Panc1 (cell line): ENCODE measurements at regions not wholly inside any gene's neighbourhood (a gene's known extent, or its start where the extent isn't known, plus 50 kb on each side); places are given as distances from the start of the nearest gene placed in this dataset.

Experiments
- ATAC-seq: fragments of 200-7000 bp; cut with Tn5 transposase; 2 replicates; pipeline ENCODE4 v1.9.1; 2020; ENCODE audit warnings: mild to moderate bottlenecking, moderate library complexity
- BruUV-seq: library from RNA; stranded (reverse); fragments of 400-500 nt; replicated peaks from 2 replicates; lab custom pipeline; 2021; lab: Mats Ljungman, UMichigan
- CTCF ChIA-PET: fragments of 300-600 bp; sonication (Branson Sonifier 250); formaldehyde crosslinking; loops from one replicate; lab custom pipeline; 2022; ENCODE audit warnings: antibody characterized with exemption; lab: Charles Lee
- POLR2A ChIA-PET: fragments of 300-600 bp; sonication (Branson Sonifier 250); formaldehyde crosslinking; loops from one replicate; lab custom pipeline; 2022; ENCODE audit warnings: antibody characterized with exemption; lab: Charles Lee
- DNase-seq: peaks from one replicate; pipeline ENCODE4 v3.0.0-alpha.2; 2010; ENCODE audit warnings: low read depth, low spot score
- H3K27ac ChIP-seq: 2 replicates; pipeline ENCODE4 v1.5.1; 2011; ENCODE audit warnings: mild to moderate bottlenecking, low read length, inconsistent platforms
- H3K27me3 ChIP-seq: fragments of 200-500 bp; sonication (Bioruptor generic); 2 replicates; pipeline ENCODE4 v1.6.0; 2014; ENCODE audit warnings: low read length, inconsistent platforms; ENCODE audit not compliant: control insufficient read depth, insufficient read depth
- H3K36me3 ChIP-seq: fragments of 200-500 bp; sonication (Bioruptor generic); 2 replicates; pipeline ENCODE4 v1.5.1; 2014; ENCODE audit warnings: inconsistent platforms, mild to moderate bottlenecking, low read length, moderate library complexity; ENCODE audit not compliant: control insufficient read depth, insufficient read depth
- H3K4me1 ChIP-seq: 2 replicates; pipeline ENCODE4 v1.5.1; 2011; ENCODE audit warnings: inconsistent platforms, mild to moderate bottlenecking, low read length, moderate library complexity; ENCODE audit not compliant: control insufficient read depth, insufficient read depth
- H3K4me3 ChIP-seq, 2 experiments: 2 replicates each; pipeline ENCODE4 v1.5.1; 2011 to 2012; ENCODE audit warnings: low read depth in 2 of 2, low read length in 2 of 2, mild to moderate bottlenecking in 2 of 2, inconsistent platforms in 1 of 2, moderate library complexity in 1 of 2
- H3K9me3 ChIP-seq: fragments of 200-500 bp; sonication (Bioruptor generic); 2 replicates; pipeline ENCODE4 v1.5.1; 2014; ENCODE audit warnings: low read depth, mild to moderate bottlenecking, inconsistent platforms, low read length, moderate library complexity; ENCODE audit not compliant: control insufficient read depth, insufficient read depth
- POLR2AphosphoS5 ChIP-seq: IDR thresholded peaks from 2 replicates; pipeline ENCODE4 v1.6.1; 2012; ENCODE audit warnings: mild to moderate bottlenecking, low read depth, low read length, moderate library complexity
- SIN3A ChIP-seq: IDR thresholded peaks from 2 replicates; pipeline ENCODE4 v1.6.1; 2012; ENCODE audit warnings: low read depth, mild to moderate bottlenecking, low read length, moderate library complexity, borderline replicate concordance; ENCODE audit not compliant: insufficient read depth
- TCF7L2 ChIP-seq: IDR thresholded peaks from 2 replicates; pipeline ENCODE4 v1.6.1; 2011; ENCODE audit warnings: mild to moderate bottlenecking, low read depth, low read length, inconsistent platforms
- in situ Hi-C: cut with HindIII; loops from 2 replicates; pipeline ENCODE4 v1.10.0; 2016; ENCODE audit warnings: low sequenced_read_pairs, low pct_unique_long_range_greater_than_20kb
- intact Hi-C: fragments of 100-400 bp; cut with micrococcal nuclease; formaldehyde crosslinking; loops from one replicate; pipeline ENCODE4 v1.10.0; 2022; ENCODE audit not compliant: unreplicated experiment
- TF ChIP-seq, protein P1 (sequence below): fragments of 450-650 bp; IDR thresholded peaks from 2 replicates; pipeline ENCODE4 v1.5.1; 2017; ENCODE audit warnings: mild to moderate bottlenecking
- TF ChIP-seq, protein P2 (sequence below), 2 experiments: IDR thresholded peaks; 2 replicates each; pipeline ENCODE4 v1.6.1; 2011 to 2012; ENCODE audit warnings: low read depth in 2 of 2, control low read depth in 1 of 2, low read length in 1 of 2, mild to moderate bottlenecking in 1 of 2, moderate library complexity in 1 of 2; ENCODE audit not compliant: insufficient read depth in 1 of 2

- no TSS peak for BruUV-seq
- Histone ChIP-seq H3K9me3 (no peaks in the 10 kb centered on the region), H3K4me3 (no peak overlapping the region), H3K36me3 (no peaks in the 10 kb centered on the region), H3K27ac (no peak overlapping the region), H3K27me3 (peaks cover 14% of the 10 kb centered on the region), H3K4me1 (no peaks in the 10 kb centered on the region)
- DNase-seq (no peak), ATAC-seq (no peak)
- TF ChIP-seq TCF7L2 (no peak), POLR2AphosphoS5 (no peak), SIN3A (no peak)
- TF ChIP-seq, protein P1, sequence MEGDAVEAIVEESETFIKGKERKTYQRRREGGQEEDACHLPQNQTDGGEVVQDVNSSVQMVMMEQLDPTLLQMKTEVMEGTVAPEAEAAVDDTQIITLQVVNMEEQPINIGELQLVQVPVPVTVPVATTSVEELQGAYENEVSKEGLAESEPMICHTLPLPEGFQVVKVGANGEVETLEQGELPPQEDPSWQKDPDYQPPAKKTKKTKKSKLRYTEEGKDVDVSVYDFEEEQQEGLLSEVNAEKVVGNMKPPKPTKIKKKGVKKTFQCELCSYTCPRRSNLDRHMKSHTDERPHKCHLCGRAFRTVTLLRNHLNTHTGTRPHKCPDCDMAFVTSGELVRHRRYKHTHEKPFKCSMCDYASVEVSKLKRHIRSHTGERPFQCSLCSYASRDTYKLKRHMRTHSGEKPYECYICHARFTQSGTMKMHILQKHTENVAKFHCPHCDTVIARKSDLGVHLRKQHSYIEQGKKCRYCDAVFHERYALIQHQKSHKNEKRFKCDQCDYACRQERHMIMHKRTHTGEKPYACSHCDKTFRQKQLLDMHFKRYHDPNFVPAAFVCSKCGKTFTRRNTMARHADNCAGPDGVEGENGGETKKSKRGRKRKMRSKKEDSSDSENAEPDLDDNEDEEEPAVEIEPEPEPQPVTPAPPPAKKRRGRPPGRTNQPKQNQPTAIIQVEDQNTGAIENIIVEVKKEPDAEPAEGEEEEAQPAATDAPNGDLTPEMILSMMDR, result no peak
- TF ChIP-seq, protein P2, sequence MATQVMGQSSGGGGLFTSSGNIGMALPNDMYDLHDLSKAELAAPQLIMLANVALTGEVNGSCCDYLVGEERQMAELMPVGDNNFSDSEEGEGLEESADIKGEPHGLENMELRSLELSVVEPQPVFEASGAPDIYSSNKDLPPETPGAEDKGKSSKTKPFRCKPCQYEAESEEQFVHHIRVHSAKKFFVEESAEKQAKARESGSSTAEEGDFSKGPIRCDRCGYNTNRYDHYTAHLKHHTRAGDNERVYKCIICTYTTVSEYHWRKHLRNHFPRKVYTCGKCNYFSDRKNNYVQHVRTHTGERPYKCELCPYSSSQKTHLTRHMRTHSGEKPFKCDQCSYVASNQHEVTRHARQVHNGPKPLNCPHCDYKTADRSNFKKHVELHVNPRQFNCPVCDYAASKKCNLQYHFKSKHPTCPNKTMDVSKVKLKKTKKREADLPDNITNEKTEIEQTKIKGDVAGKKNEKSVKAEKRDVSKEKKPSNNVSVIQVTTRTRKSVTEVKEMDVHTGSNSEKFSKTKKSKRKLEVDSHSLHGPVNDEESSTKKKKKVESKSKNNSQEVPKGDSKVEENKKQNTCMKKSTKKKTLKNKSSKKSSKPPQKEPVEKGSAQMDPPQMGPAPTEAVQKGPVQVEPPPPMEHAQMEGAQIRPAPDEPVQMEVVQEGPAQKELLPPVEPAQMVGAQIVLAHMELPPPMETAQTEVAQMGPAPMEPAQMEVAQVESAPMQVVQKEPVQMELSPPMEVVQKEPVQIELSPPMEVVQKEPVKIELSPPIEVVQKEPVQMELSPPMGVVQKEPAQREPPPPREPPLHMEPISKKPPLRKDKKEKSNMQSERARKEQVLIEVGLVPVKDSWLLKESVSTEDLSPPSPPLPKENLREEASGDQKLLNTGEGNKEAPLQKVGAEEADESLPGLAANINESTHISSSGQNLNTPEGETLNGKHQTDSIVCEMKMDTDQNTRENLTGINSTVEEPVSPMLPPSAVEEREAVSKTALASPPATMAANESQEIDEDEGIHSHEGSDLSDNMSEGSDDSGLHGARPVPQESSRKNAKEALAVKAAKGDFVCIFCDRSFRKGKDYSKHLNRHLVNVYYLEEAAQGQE (IDR thresholded peaks at IDR 0.05; ENCODE audit: insufficient read depth in 1 of 2, low read depth in 2 of 2, low read length in 1 of 2), result no peak
- in situ Hi-C loops, result no loop called here
- POLR2A ChIA-PET, result no interaction called here
- CTCF ChIA-PET, result no interaction called here
- intact Hi-C loops, result no loop called here
Measured at GRCh38 chr6:169943241-169944060, 192.0 kb downstream of the ERMARD start.

GRCh38 chr6:169942173-169942572 lies 190.8 kb downstream of the ERMARD start:
- TF ChIP-seq SIN3A, result no peak
- TF ChIP-seq POLR2AphosphoS5, result no peak
- TF ChIP-seq, protein P2 (IDR thresholded peaks at IDR 0.05; ENCODE audit: insufficient read depth in 1 of 2, low read depth in 2 of 2, low read length in 1 of 2), result no peak
- Histone ChIP-seq H3K27ac (no peak overlapping the region), H3K36me3 (no peaks in the 10 kb centered on the region), H3K4me1 (no peaks in the 10 kb centered on the region; the same call in 1 of the 2 replicates), H3K4me3 (no peak overlapping the region), H3K27me3 (peaks cover 14% of the 10 kb centered on the region), H3K9me3 (no peaks in the 10 kb centered on the region)
- no peak for DNase-seq
- intact Hi-C loops, result no loop called here
- no TSS peak for BruUV-seq
- CTCF ChIA-PET, result no interaction called here
- POLR2A ChIA-PET, result no interaction called here
- in situ Hi-C loops, result no loop called here
- no peak for ATAC-seq
